ENCODE measurements at regions not wholly inside any gene's neighbourhood (a gene's known extent, or its start where the extent isn't known, plus 50 kb on each side); places are given as distances from the start of the nearest gene placed in this dataset.
A peak's percentile ranks its signal among the peaks of the same experiment; 100 is the strongest.

GRCh38 chr7:35386082-35386815, 132.3 kb upstream of the TBX20 start:
- no peak for DNase-seq (ENCODE audit: low read depth)

DNA sequence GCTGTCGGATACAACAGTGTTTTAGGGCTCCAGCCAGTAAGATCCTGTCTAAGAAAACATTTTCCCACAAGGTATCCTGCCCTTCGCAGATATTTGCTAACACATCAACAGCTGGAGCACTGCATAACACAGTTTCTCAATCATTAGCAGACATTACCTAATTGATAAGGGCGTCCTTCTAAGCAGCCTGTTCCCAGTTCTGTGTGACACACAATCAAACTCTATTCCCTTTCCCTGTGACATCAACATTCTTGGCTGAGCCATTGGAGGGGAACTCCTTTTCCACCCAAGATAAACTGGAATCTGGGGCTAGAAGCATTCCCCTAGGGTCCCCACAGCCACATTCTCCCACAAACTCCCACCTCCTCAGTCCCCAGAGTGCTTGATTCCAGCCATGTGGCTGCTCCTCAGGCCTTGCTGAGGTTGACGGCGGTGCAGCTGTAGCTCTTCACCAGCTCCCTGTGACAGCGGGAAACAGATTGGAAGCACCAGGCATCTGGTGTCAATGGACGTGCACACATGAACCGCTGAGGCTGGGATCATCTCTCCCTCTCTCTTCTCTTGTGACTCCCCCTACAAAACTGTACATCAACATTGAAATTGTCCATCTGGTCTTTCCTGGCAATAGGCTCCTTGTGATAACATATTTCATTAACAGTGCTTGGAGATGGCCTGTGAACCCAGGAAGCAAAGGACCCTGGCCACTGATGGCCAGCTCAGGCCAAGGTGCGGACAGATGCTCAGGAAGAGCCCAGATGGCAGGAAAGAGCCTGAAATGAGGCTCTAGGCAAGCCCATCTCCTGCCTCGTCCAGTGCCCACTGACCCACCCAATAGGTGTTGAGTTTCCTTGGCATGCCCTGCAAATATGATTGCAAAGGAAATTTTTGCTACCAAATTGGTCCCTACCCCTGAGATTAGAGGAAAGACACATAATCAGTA, 131.1 kb upstream of the TBX20 start:
- no peak for DNase-seq (ENCODE audit: low read depth)

DNA sequence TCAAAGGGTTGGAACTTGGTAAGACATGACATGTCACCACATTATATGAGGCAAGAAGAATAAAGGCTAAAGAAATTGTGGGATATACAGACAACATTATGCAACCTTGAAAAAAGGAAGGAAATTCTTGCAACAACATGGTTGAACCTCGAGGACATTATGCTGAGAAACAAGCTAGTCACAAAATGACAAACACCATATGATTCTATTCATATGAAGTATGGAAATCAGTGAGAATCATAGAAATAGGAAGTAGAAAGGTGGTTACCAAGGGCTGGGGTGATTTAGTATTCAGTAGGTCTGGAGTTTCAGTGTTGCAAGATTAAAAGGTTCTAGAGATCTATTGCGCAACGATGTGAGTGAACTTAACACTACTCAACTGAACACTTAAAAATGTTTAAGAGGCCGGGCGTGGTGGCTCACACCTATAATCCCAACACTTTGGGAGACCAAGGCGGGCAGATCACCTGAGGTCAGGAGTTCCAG, 126.9 kb upstream of the TBX20 start:
- DNase-seq (ENCODE audit: low read depth), result no peak

GRCh38 chr7:35379481-35379880, 125.6 kb upstream of the TBX20 start:
- no peak for DNase-seq (ENCODE audit: low read depth)

DNA sequence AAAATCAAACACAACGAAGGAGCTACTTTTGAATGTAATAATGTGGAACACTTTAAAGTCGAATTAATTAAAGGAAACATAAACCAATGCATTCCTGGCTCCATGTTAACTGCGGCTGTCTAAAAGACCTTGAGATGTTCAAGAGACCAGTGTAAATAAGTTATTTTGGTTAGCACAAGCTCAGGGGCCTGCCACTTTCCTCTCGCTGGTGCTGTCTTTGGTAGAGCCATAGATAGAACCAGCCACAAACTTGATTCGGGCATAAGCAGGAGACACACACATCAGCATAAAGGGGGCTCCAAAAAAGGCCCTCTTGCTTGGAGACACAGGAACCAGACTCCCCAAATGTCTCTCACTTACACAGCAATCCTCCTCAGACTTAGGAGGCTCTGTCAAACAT, 121.6 kb upstream of the TBX20 start:
- no peak for DNase-seq (ENCODE audit: low read depth)

DNA sequence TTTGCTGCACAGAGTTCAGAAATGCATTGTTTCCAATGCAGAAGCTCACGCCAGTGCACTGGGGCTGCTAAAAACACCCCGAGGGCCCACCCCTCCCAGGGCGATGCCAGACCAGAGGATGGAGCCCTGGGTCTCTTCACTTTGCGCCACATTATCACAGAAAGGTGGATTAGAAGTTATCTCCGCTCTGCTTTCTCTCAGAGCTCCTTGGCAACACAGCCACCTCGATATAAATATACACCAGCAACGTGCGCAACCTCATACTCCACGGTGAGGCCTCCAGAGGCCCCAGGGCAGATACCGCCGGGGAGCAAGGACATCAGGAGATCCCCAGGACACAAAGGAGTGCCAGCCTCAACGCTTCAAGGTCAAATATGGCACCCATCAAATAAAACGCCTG, 121.0 kb upstream of the TBX20 start:
- DNase-seq (ENCODE audit: low read depth), result no peak

GRCh38 chr7:35371221-35371620, 117.3 kb upstream of the TBX20 start:
- no peak for DNase-seq (ENCODE audit: low read depth)

- no peak for DNase-seq (ENCODE audit: low read depth)
Measured at GRCh38 chr7:35370687-35371086, 116.8 kb upstream of the TBX20 start.

GRCh38 chr7:35366167-35367155, 112.6 kb upstream of the TBX20 start:
- peak; percentile 19 for DNase-seq (ENCODE audit: low read depth)

DNA sequence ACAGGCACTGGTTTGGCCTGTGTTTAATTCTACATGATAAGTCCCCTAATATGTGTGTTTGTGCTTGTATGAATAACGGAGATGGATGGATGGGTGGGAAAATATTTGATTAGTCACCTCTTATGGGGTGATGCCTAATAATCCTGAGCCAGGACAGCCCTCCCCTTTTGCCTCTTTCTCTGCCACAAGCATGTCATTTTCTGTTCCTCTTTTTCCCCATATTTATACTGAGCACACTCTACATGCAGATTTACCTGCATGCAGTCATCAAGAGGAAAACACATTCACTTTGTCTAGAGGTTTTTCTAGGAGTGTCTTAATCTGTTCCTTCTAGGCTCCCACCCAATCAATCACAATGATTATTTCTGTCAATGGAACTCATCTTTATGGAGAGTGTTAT, 111.6 kb upstream of the TBX20 start:
- no peak for DNase-seq (ENCODE audit: low read depth)

GRCh38 chr7:35362341-35362740, 108.4 kb upstream of the TBX20 start:
- DNase-seq (ENCODE audit: low read depth), result no peak

DNA sequence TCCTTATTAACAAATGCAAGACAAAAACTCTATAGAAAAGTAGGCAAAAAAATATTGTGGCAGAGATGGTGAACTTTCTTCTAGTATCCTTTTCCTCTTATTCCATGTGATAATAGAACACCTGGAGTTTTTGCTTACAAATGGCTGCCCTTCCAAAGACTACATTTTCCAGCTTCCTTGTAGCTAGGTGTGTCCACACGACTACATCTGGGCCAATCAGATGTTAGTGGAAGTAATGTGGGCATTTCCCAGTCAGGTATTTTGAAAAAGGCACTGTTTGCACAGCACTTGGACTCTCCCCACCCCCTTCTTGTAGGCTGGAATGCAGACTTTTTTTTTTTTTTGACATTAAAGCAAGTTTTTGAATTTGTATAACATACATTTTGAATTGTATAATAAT, 105.5 kb upstream of the TBX20 start:
- no peak for DNase-seq (ENCODE audit: low read depth)

DNA sequence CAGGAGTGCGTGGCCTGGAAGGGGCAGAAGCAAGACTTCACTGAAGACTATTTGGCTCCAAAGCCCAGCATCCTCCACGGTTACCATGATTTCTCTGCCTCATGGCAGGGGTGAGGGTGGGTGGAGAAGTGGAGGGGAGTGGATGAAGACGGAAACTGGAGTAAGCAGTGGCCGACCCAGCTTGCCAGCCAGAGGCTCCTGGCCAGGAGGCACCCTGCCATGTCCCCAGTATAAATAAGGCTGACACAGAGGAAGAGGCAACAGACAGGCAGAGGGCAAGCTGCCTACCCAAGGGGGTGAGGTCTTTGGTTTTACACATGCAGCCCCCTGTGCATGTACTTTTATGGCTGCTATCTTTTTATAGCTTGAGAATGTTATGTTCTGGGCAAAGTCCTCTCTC, 102.6 kb upstream of the TBX20 start:
- no peak for DNase-seq (ENCODE audit: low read depth)

DNA sequence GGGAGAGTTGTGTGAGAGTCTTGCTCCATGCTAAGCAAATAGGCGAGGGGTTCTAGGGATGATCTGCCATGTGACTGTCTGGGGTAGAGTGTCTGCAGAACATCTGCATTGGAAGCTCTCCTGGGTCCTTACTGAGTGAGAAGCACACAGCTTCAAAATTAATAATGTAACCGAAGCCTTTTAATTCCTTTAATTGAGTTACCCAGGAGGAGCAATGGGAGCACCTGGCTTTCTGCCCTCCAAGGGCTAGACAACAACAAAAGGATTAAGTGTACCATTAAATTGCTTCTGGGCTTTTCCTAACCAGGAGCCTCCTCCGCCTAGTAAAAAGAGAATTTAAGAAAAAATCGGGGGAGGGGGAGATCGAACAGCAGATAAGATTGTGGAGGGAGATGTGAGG, 102.0 kb upstream of the TBX20 start:
- DNase-seq (ENCODE audit: low read depth), result no peak

DNA sequence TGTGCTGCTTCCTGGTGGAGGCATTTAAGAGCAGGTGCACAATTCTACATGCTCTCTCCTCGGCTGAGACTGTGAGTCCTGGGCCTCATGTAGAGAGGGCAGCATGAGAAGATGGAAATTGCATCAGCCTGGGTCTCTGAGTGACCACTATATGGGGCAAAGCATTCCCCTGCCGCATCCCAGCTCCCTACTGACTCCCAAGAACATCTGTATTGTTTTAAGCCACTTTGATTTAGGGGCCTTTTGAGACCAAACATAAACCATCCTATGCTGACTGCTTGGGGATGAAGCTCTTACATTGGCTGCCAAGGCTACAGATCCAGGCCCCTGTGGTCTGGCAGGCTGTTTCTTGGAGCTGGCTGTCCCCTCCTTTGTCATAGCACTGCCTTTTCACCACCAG, 101.3 kb upstream of the TBX20 start:
- no peak for DNase-seq (ENCODE audit: low read depth)

GRCh38 chr7:35353481-35353880, 99.6 kb upstream of the TBX20 start:
- DNase-seq (ENCODE audit: low read depth), result no peak

GRCh38 chr7:35351466-35351865, 97.6 kb upstream of the TBX20 start:
- no peak for DNase-seq (ENCODE audit: low read depth)

- no peak for DNase-seq (ENCODE audit: low read depth)
Measured at GRCh38 chr7:35348611-35349400, 94.9 kb upstream of the TBX20 start.

- DNase-seq (ENCODE audit: low read depth), result no peak
Measured at GRCh38 chr7:35342786-35343185, 88.9 kb upstream of the TBX20 start.

GRCh38 chr7:35339811-35340210, 85.9 kb upstream of the TBX20 start:
- DNase-seq (ENCODE audit: low read depth), result no peak

DNA sequence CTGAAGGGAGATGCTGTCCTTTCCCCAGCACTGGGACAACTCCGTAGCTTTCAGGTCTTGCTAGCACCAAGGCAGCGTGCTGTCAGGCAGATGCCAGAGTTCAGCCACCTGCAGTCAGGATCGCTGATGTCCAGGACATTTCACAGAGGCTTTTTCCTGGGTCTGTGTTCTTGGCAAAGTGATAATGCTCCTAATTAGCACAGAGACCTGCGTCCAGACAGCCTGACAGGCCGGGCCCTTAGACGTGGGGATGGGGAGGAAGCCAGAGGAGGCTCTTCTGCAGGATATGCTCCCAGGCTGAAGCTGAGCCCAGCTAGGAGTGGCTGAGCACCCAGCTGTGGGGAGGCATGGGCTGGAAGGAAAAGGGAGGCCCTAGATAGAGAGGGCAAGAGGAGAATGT, 82.5 kb upstream of the TBX20 start:
- no peak for DNase-seq (ENCODE audit: low read depth)

Data from HS-5 (cell line).